ENCODE measurements at regions not wholly inside any gene's neighbourhood (a gene's known extent, or its start where the extent isn't known, plus 50 kb on each side); places are given as distances from the start of the nearest gene placed in this dataset.
A peak's percentile ranks its signal among the peaks of the same experiment; 100 is the strongest.
"Not testable (repeated sequence)": the region's sequence is repeated elsewhere in the genome, so short reads cannot be mapped to it uniquely, and the experiment has no call there.

- not testable (repeated sequence) for TF ChIP-seq SOX6 (IDR thresholded peaks at IDR 0.05)
- 0 out of 2 replicates have a peak, but pooled peaks have one; percentile 6 for TF ChIP-seq SOX6 (CRISPR knock-in tag; IDR thresholded peaks at IDR 0.05)
- TF ChIP-seq RXRB (CRISPR knock-in tag; IDR thresholded peaks at IDR 0.05; ENCODE audit: borderline replicate concordance) = peak; percentile 34; the same call in 1 of the 2 replicates
- peak; percentile 1; the same call in 1 of the 2 replicates for TF ChIP-seq GABPB1 (CRISPR knock-in tag; IDR thresholded peaks at IDR 0.05)
- 0 out of 2 replicates have a peak, but pooled peaks have one; percentile 8 for TF ChIP-seq ZNF777 (CRISPR knock-in tag; IDR thresholded peaks at IDR 0.05)
- TF ChIP-seq NFKB2 (CRISPR knock-in tag; IDR thresholded peaks at IDR 0.05; ENCODE audit: borderline replicate concordance) = 0 out of 2 replicates have a peak, but pooled peaks have one; percentile 40
Measured at GRCh38 chr22:23432719-23433118, 147.4 kb downstream of the IGLL1 start (continued).

GRCh38 chr22:23431337-23432072 is 148.6 kb downstream of the IGLL1 start:
- ChIA-PET POLR2A (no interaction called here), CTCF (ENCODE audit: low intra/inter-chr PET ratio, low total read pairs) (no interaction called here)
- intact Hi-C loops (cut with micrococcal nuclease; ENCODE audit: unreplicated experiment) (no loop called here), in situ Hi-C loops (cut with HindIII; ENCODE audit: extremely low pct_ligation_motif_present, low pct_unique_long_range_greater_than_20kb) (no loop called here)
- H3K27ac ChIP-seq (ENCODE audit: extremely low read length, insufficient read depth, low read length) = peak overlapping the region; percentile 7
- H3K36me3 ChIP-seq (replicated peaks in 1 of 2; ENCODE audit: control insufficient read depth in 1 of 2, insufficient read depth in 2 of 2, low read length in 2 of 2) = no peaks in the 10 kb centered on the region
- no peaks in the 10 kb centered on the region for H3K79me2 ChIP-seq (ENCODE audit: insufficient read depth, low read length)
- BruUV-seq (replicated peaks) = no TSS peak
- peak overlapping the region in 1 of 3 experiments; percentile 36; a peak in 2 of 6 replicates for H3K4me3 ChIP-seq (replicated peaks in 1 of 3; ENCODE audit: insufficient read depth in 1 of 3, low read depth in 2 of 3, low read length in 3 of 3)
- peaks cover 13% of the 10 kb centered on the region for H3K9me3 ChIP-seq (ENCODE audit: low read length)
- H3K27me3 ChIP-seq (ENCODE audit: control insufficient read depth in 1 of 2, insufficient read depth in 2 of 2, low read length in 2 of 2) = no peaks in the 10 kb centered on the region
- H3K4me2 ChIP-seq (ENCODE audit: low read depth, low read length) = peak overlapping the region; percentile 40
- no peak overlapping the region for H2AFZ ChIP-seq (ENCODE audit: low read length)
- 57% methylated on average over 20 of the region's 20 CpGs for WGBS (ENCODE audit: low lambda C conversion rate)
- no peak for FAIRE-seq
- DNase-seq (ENCODE audit: low spot score) = peak; percentile 11
- peak; percentile 38 for ATAC-seq
- no peaks in the 10 kb centered on the region for H4K20me1 ChIP-seq (ENCODE audit: insufficient read depth, low read length)
- peaks cover 43% of the 10 kb centered on the region for H3K4me1 ChIP-seq (ENCODE audit: insufficient read depth, low read length)
- no peak overlapping the region for H3K9ac ChIP-seq (ENCODE audit: insufficient read depth, low read depth, low read length)
- TF ChIP-seq TP53 (CRISPR knock-in tag; conservative IDR thresholded peaks at IDR 0.05) (no peak), PAXIP1 (CRISPR knock-in tag; conservative IDR thresholded peaks at IDR 0.05) (0 out of 2 replicates have a peak, but pooled peaks have one; percentile 25), PAWR (CRISPR knock-in tag; IDR thresholded peaks at IDR 0.05; ENCODE audit: borderline replicate concordance) (no peak), SMC3 (IDR thresholded peaks at IDR 0.05; ENCODE audit: low read length) (no peak), NCOR1 (IDR thresholded peaks at IDR 0.05; ENCODE audit: borderline replicate concordance, low read length) (no peak), ATAD3A (CRISPR knock-in tag; IDR thresholded peaks at IDR 0.05) (no peak)
